ENCODE measurements at regions not wholly inside any gene's neighbourhood (a gene's known extent, or its start where the extent isn't known, plus 50 kb on each side); places are given as distances from the start of the nearest gene placed in this dataset.

DNA sequence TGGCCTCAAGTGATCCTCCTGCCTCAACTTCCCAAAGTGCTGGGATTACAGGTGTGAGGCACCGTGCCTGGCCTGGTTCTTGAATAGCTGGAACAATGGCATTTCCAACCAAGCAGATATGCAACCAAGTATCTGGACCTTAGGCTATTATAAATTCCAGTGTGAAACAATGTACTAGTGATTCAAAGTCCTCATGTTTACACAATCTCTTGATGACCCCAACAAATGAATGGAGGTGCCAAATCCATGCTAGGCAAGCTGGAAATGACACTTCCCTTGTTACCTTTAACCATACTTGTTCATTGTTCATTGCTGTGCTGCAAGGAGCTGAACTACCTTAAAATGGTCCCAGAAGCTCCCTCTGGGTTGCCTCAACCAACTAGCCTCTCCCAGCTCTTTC lies 282.2 kb upstream of the KLF14 start:
- Mint-ChIP-seq H3K9me3 (no peaks in the 10 kb centered on the region), H3K27ac (peak overlapping the region; percentile 56 to 77), H3K36me3 (peaks cover 37% of the 10 kb centered on the region), H3K27me3 (no peaks in the 10 kb centered on the region), H3K4me3 (no peak overlapping the region), H3K4me1 (peaks cover 93 to 99% (median 95%) of the 10 kb centered on the region in 3 donors)
- DNase-seq: no peak
- Histone ChIP-seq H3K27ac (ENCODE audit: low read length) (peak overlapping the region; percentile 2), H3K4me1 (ENCODE audit: control insufficient read depth in 1 of 2, extremely low read depth in 1 of 2, insufficient read depth in 2 of 2, low read length in 2 of 2) (peaks cover 2 to 61% of the 10 kb centered on the region in 2 experiments), H3K9me3 (no peaks in the 10 kb centered on the region), H3K4me3 (ENCODE audit: control insufficient read depth in 1 of 2, extremely low read depth in 1 of 2, low read length in 1 of 2) (no peak overlapping the region), H3K36me3 (ENCODE audit: control insufficient read depth in 2 of 2, extremely low read depth in 1 of 2, insufficient read depth in 1 of 2, low read length in 1 of 2) (peaks cover 0 to 5% of the 10 kb centered on the region in 2 donors), H3K27me3 (replicated peaks in 1 of 2; ENCODE audit: control insufficient read depth in 2 of 2, extremely low read depth in 1 of 2, insufficient read depth in 2 of 2, low read length in 1 of 2) (no peaks in the 10 kb centered on the region)
- ATAC-seq (replicated peaks in 1 of 4): no peak
- ChIA-PET CTCF (interaction anchor here (1.2 to 1.4 kb wide), 3 partner anchors 24 to 120 kb away, joined by 3 to 5 read pairs (median 3); no protein-coding TSS in a partner anchor), POLR2A (interaction anchor here (0.6 to 1.1 kb wide), 3 partner anchors 15 to 23 kb away, joined by 3 read pairs; no protein-coding TSS in a partner anchor)
- WGBS (ENCODE audit: insufficient coverage): no CpG with 5 or more reads among the region's 1 CpG

DNA sequence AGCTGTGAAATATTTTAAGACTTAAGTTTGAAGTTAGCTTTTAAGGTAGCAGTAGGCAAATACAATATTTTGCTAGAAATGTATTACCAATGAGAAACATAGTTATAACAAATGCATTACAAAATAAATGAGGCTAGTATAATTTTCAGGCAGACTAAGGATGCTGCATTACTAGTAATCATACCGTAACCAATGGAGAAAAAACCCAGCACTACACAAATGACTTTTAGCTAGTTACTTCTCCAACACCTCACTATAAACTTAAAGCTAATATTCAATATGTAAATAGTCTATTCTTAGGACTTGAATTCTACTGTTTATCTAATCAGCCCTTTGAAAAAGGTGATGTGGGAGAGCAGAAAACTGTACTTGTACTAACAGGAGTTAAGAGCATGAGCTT lies 285.3 kb upstream of the KLF14 start:
- H3K9me3 ChIP-seq: no peaks in the 10 kb centered on the region
- Mint-ChIP-seq H3K4me3 (peak overlapping the region in 2 of 3 donors; percentile 25 to 63), H3K4me1 (peaks cover 91 to 94% (median 92%) of the 10 kb centered on the region in 3 donors), H3K9me3 (no peaks in the 10 kb centered on the region), H3K36me3 (peaks cover 53% of the 10 kb centered on the region), H3K27me3 (no peaks in the 10 kb centered on the region), H3K27ac (peak overlapping the region; percentile 62 to 74)
- H3K27ac ChIP-seq (ENCODE audit: low read length): peak overlapping the region; percentile 14
- DNase-seq (no peak), ATAC-seq (replicated peaks in 1 of 4) (no peak)
- H3K36me3 ChIP-seq (ENCODE audit: control insufficient read depth in 2 of 2, extremely low read depth in 1 of 2, insufficient read depth in 1 of 2, low read length in 1 of 2): peaks cover 0 to 8% of the 10 kb centered on the region in 2 donors
- H3K4me3 ChIP-seq (ENCODE audit: control insufficient read depth in 1 of 2, extremely low read depth in 1 of 2, low read length in 1 of 2): no peak overlapping the region
- ChIA-PET CTCF (interaction anchor here in 1 of 2 donors (0.5 to 2.5 kb wide), 11 partner anchors 9 to 935 kb away, joined by 3 to 10 read pairs (median 4); no protein-coding TSS in a partner anchor), POLR2A (interaction anchor here (0.5 to 1.4 kb wide), 3 partner anchors 16 to 38 kb away, joined by 3 read pairs; no protein-coding TSS in a partner anchor)
- no peaks in the 10 kb centered on the region for H3K27me3 ChIP-seq (replicated peaks in 1 of 2; ENCODE audit: control insufficient read depth in 2 of 2, extremely low read depth in 1 of 2, insufficient read depth in 2 of 2, low read length in 1 of 2)
- WGBS (ENCODE audit: insufficient coverage): no CpG with 5 or more reads among the region's 1 CpG
- peaks cover 0 to 61% of the 10 kb centered on the region in 2 experiments for H3K4me1 ChIP-seq (ENCODE audit: control insufficient read depth in 1 of 2, extremely low read depth in 1 of 2, insufficient read depth in 2 of 2, low read length in 2 of 2)

DNA sequence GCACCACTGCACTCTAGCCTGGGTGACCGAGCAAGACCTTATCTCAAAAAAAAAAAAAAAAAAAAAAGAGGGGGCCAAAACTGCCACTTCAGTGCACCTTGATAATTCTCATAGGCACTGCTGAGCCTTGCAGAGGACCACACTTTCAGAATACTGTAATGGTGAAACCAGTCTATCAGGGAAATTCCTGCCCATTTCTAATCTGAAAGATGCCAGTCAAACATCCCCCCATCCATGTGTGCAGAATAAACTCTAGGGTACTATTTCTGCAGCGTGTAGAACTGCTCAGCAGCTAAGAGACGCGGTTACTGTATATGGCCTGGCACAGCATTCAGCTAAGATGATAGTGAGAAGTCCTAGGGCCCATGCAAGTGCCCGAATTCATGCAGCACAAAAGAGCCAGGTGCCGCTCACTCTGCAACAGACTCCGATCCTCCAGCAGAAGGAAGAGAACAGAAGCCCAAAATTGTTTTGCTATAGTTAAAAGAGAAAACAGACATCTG lies 286.8 kb upstream of the KLF14 start:
- Histone ChIP-seq H3K4me1 (ENCODE audit: control insufficient read depth in 1 of 2, extremely low read depth in 1 of 2, insufficient read depth in 2 of 2, low read length in 2 of 2) (peaks cover 0 to 71% of the 10 kb centered on the region in 2 experiments), H3K27ac (ENCODE audit: low read length) (peak overlapping the region; percentile 5), H3K4me3 (ENCODE audit: control insufficient read depth in 1 of 2, extremely low read depth in 1 of 2, low read length in 1 of 2) (no peak overlapping the region), H3K9me3 (no peaks in the 10 kb centered on the region), H3K36me3 (ENCODE audit: control insufficient read depth in 2 of 2, extremely low read depth in 1 of 2, insufficient read depth in 1 of 2, low read length in 1 of 2) (peaks cover 0 to 8% of the 10 kb centered on the region in 2 donors), H3K27me3 (replicated peaks in 1 of 2; ENCODE audit: control insufficient read depth in 2 of 2, extremely low read depth in 1 of 2, insufficient read depth in 2 of 2, low read length in 1 of 2) (no peaks in the 10 kb centered on the region)
- H3K27me3 Mint-ChIP-seq: no peaks in the 10 kb centered on the region
- WGBS (ENCODE audit: insufficient coverage): 28% methylated on average over 5 of the region's 7 CpGs
- ChIA-PET POLR2A (interaction anchor here (0.5 to 1.2 kb wide), 3 partner anchors 8 to 44 kb away, joined by 3 to 5 read pairs (median 4); no protein-coding TSS in a partner anchor), CTCF (interaction anchor here (0.6 to 2.5 kb wide), 3 partner anchors 20 to 135 kb away, joined by 3 to 10 read pairs (median 4); no protein-coding TSS in a partner anchor)
- DNase-seq (no peak), ATAC-seq (replicated peaks in 1 of 4) (peak; percentile 11 to 41 (median 17))
- H3K4me1 Mint-ChIP-seq: peaks cover 89 to 91% (median 90%) of the 10 kb centered on the region in 3 donors
- no peaks in the 10 kb centered on the region for H3K9me3 Mint-ChIP-seq
- H3K27ac Mint-ChIP-seq: peak overlapping the region; percentile 80 to 87
- H3K36me3 Mint-ChIP-seq: peaks cover 48% of the 10 kb centered on the region
- peak overlapping the region; percentile 49 to 63 (median 56) for H3K4me3 Mint-ChIP-seq

DNA sequence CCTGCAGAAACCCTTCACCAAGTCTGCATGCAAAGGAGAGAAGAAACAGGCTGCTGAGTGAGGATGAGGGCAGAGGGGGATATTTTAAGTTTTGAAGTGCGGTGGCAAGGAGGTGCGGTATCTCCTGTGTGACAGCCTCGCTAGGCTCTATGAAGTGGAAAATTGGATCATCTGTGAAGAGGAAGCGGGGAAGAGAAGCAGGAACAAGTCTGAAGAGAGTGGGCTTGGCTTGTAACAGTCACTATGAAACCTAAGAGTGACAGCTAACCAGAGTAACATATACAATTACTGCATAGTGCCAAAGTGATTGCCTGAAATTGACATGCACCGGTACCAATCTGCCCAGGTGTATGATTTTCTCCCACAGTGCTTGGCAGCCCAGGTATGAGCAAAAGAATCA lies 287.5 kb upstream of the KLF14 start:
- peak overlapping the region; percentile 27 for H3K27ac ChIP-seq (ENCODE audit: low read length)
- peaks cover 0 to 65% of the 10 kb centered on the region in 2 experiments for H3K4me1 ChIP-seq (ENCODE audit: control insufficient read depth in 1 of 2, extremely low read depth in 1 of 2, insufficient read depth in 2 of 2, low read length in 2 of 2)
- H3K27me3 Mint-ChIP-seq: no peaks in the 10 kb centered on the region
- POLR2A ChIA-PET: interaction anchor here in 1 of 2 donors (0.7 kb wide), 1 partner anchor 44 kb away, joined by 3 read pairs; no protein-coding TSS in a partner anchor
- DNase-seq (no peak), ATAC-seq (replicated peaks in 1 of 4) (peak in 3 of 4 experiments; percentile 10 to 40 (median 11))
- H3K9me3 Mint-ChIP-seq: no peaks in the 10 kb centered on the region
- H3K4me3 Mint-ChIP-seq: peak overlapping the region; percentile 49 to 63 (median 56)
- CTCF ChIA-PET: interaction anchor here in 1 of 2 donors (2.5 kb wide), 1 partner anchor 19 kb away, joined by 10 read pairs; no protein-coding TSS in a partner anchor
- peak overlapping the region; percentile 80 to 87 for H3K27ac Mint-ChIP-seq
- no peak overlapping the region for H3K4me3 ChIP-seq (ENCODE audit: control insufficient read depth in 1 of 2, extremely low read depth in 1 of 2, low read length in 1 of 2)
- H3K27me3 ChIP-seq (replicated peaks in 1 of 2; ENCODE audit: control insufficient read depth in 2 of 2, extremely low read depth in 1 of 2, insufficient read depth in 2 of 2, low read length in 1 of 2): no peaks in the 10 kb centered on the region
- 59% methylated on average over 3 of the region's 5 CpGs for WGBS (ENCODE audit: insufficient coverage)
- peaks cover 0 to 4% of the 10 kb centered on the region in 2 donors for H3K36me3 ChIP-seq (ENCODE audit: control insufficient read depth in 2 of 2, extremely low read depth in 1 of 2, insufficient read depth in 1 of 2, low read length in 1 of 2)
- H3K9me3 ChIP-seq: no peaks in the 10 kb centered on the region
- peaks cover 89 to 91% (median 90%) of the 10 kb centered on the region in 3 donors for H3K4me1 Mint-ChIP-seq
- peaks cover 47% of the 10 kb centered on the region for H3K36me3 Mint-ChIP-seq

DNA sequence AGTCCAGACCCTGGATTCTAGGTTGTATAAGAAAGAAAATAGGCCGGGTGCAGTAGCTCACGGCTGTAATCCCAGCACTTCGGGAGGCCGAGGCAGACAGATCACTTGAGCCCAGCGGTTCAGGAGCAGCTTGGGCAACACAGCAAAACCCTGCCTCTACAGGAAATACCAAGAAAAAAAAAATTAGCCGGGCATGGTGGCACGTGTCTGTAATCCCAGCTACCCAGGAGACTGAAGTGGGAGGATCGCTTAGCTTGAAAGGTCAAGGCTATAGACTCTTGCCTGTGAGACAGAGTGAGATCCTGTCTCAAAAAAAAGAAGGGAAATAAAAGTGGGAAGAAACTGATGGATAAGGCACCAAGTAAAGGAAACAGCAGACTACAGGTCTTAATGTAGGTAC lies 287.9 kb upstream of the KLF14 start:
- Histone ChIP-seq H3K27ac (ENCODE audit: low read length) (peak overlapping the region; percentile 27), H3K4me3 (ENCODE audit: control insufficient read depth in 1 of 2, extremely low read depth in 1 of 2, low read length in 1 of 2) (no peak overlapping the region), H3K9me3 (no peaks in the 10 kb centered on the region), H3K36me3 (ENCODE audit: control insufficient read depth in 2 of 2, extremely low read depth in 1 of 2, insufficient read depth in 1 of 2, low read length in 1 of 2) (peaks cover 0 to 4% of the 10 kb centered on the region in 2 donors), H3K27me3 (replicated peaks in 1 of 2; ENCODE audit: control insufficient read depth in 2 of 2, extremely low read depth in 1 of 2, insufficient read depth in 2 of 2, low read length in 1 of 2) (no peaks in the 10 kb centered on the region), H3K4me1 (ENCODE audit: control insufficient read depth in 1 of 2, extremely low read depth in 1 of 2, insufficient read depth in 2 of 2, low read length in 2 of 2) (peaks cover 0 to 63% of the 10 kb centered on the region in 2 experiments)
- H3K27me3 Mint-ChIP-seq: no peaks in the 10 kb centered on the region
- no peak for DNase-seq
- H3K27ac Mint-ChIP-seq: peak overlapping the region; percentile 80 to 87
- peaks cover 89 to 92% (median 90%) of the 10 kb centered on the region in 3 donors for H3K4me1 Mint-ChIP-seq
- ChIA-PET CTCF (no interaction called here), POLR2A (no interaction called here)
- H3K36me3 Mint-ChIP-seq: peaks cover 47% of the 10 kb centered on the region
- WGBS (ENCODE audit: insufficient coverage): 23% methylated on average over 3 of the region's 8 CpGs
- H3K4me3 Mint-ChIP-seq: peak overlapping the region; percentile 49 to 63 (median 56)
- no peaks in the 10 kb centered on the region for H3K9me3 Mint-ChIP-seq
- ATAC-seq (replicated peaks in 1 of 4): peak in 3 of 4 experiments; percentile 4 to 16 (median 6)

DNA sequence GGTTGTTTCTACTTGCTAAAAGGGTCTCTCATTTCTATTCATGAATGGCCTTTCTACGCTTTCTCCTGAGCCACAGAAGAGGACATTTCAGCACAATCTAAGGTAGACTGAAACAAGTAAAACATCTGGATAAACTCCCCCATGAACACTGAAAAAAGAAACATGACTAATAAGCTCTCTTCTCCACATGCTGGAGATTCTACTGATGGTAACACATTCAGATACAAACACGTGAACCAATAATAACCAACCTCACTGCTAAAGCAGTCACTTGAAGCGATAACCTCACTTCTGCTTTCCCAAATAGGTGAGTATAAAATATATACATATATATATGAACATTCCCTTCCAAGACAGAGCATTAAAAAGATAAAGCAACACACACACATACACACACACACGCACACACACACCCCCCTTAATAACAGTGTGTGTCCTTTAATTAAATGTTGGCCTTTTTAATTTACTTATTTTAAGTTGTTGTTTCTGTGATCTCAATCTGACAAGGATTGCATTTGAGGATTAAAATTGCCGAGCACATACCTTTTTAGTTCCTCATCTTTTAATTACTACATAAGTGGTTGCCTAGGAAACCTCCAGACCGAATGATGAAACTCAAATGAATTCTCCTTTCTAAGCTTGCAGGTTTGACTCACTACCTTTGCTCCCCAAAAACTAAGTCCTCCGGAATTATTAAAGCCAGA lies 292.4 kb upstream of the KLF14 start:
- WGBS (ENCODE audit: insufficient coverage): no CpG with 5 or more reads among the region's 7 CpGs
- CTCF ChIA-PET: interaction anchor here in 1 of 2 donors (0.5 to 2.9 kb wide), 3 partner anchors 33 to 1016 kb away, joined by 3 to 11 read pairs (median 4); no protein-coding TSS in a partner anchor
- Mint-ChIP-seq H3K4me1 (peaks cover 86 to 90% (median 87%) of the 10 kb centered on the region in 3 donors), H3K27ac (peak overlapping the region; percentile 17 to 80), H3K27me3 (no peaks in the 10 kb centered on the region), H3K36me3 (peaks cover 37% of the 10 kb centered on the region), H3K9me3 (no peaks in the 10 kb centered on the region), H3K4me3 (peak overlapping the region in 2 of 3 donors; percentile 15 to 41)
- Histone ChIP-seq H3K4me1 (ENCODE audit: control insufficient read depth in 1 of 2, extremely low read depth in 1 of 2, insufficient read depth in 2 of 2, low read length in 2 of 2) (peaks cover 0 to 69% of the 10 kb centered on the region in 2 experiments), H3K27ac (ENCODE audit: low read length) (peak overlapping the region; percentile 15), H3K27me3 (replicated peaks in 1 of 2; ENCODE audit: control insufficient read depth in 2 of 2, extremely low read depth in 1 of 2, insufficient read depth in 2 of 2, low read length in 1 of 2) (no peaks in the 10 kb centered on the region), H3K36me3 (ENCODE audit: control insufficient read depth in 2 of 2, extremely low read depth in 1 of 2, insufficient read depth in 1 of 2, low read length in 1 of 2) (peaks cover 0 to 4% of the 10 kb centered on the region in 2 donors), H3K9me3 (no peaks in the 10 kb centered on the region), H3K4me3 (ENCODE audit: control insufficient read depth in 1 of 2, extremely low read depth in 1 of 2, low read length in 1 of 2) (no peak overlapping the region)
- POLR2A ChIA-PET: interaction anchor here in 1 of 2 donors (0.6 to 1.5 kb wide), 3 partner anchors 30 to 88 kb away, joined by 3 to 9 read pairs (median 6); no protein-coding TSS in a partner anchor
- ATAC-seq (replicated peaks in 1 of 4): no peak
- no peak for DNase-seq

All from T-cell (primary cell).